HL-60 (cell line): ENCODE measurements at regions not wholly inside any gene's neighbourhood (a gene's known extent, or its start where the extent isn't known, plus 50 kb on each side); places are given as distances from the start of the nearest gene placed in this dataset.

ENCODE experiments used
- DNase-seq, 2 experiments: peaks; one replicate each; pipeline ENCODE4 v3.0.0-alpha.2; 2010 to 2020; ENCODE audit warnings: low read depth in 1 of 2, low spot score in 1 of 2
- H3K27ac ChIP-seq: fragments of 250-450 bp; sonication (Bioruptor Pico); replicated peaks from 2 replicates; pipeline ENCODE4 v1.5.1; 2020; ENCODE audit warnings: mild to moderate bottlenecking, moderate library complexity
- H3K27me3 ChIP-seq: fragments of 250-450 bp; sonication (Bioruptor Pico); 2 replicates; pipeline ENCODE4 v1.5.1; 2021; ENCODE audit warnings: mild to moderate bottlenecking, moderate library complexity; ENCODE audit not compliant: insufficient read depth, poor library complexity, severe bottlenecking
- H3K4me3 ChIP-seq: replicated peaks from 2 replicates; pipeline ENCODE4 v1.5.1; 2011; ENCODE audit warnings: mild to moderate bottlenecking, control low read depth, low read length; ENCODE audit not compliant: insufficient read depth
- GABPA ChIP-seq: IDR thresholded peaks from 2 replicates; pipeline ENCODE4 v1.6.1; 2012; ENCODE audit warnings: low read depth
- POLR2AphosphoS5 ChIP-seq: IDR thresholded peaks from 2 replicates; pipeline ENCODE4 v1.6.1; 2012; ENCODE audit warnings: low read depth
- SPI1 ChIP-seq: IDR thresholded peaks from 2 replicates; pipeline ENCODE4 v1.6.1; 2012; ENCODE audit warnings: low read depth, mild to moderate bottlenecking, borderline replicate concordance
- TF ChIP-seq, protein P1 (sequence below): IDR thresholded peaks from 2 replicates; pipeline ENCODE4 v1.6.1; 2012; ENCODE audit warnings: low read depth; ENCODE audit not compliant: insufficient replicate concordance
- TF ChIP-seq, protein P2 (sequence below): IDR thresholded peaks from one replicate; pipeline ENCODE4 v1.5.1; 2011; ENCODE audit warnings: low read length, control low read depth, inconsistent platforms; ENCODE audit not compliant: insufficient read depth

GRCh38 chr18:73884868-73885267 is 262.8 kb downstream of the FBXO15 start:
- Histone ChIP-seq H3K27ac (no peak overlapping the region), H3K4me3 (no peak overlapping the region), H3K27me3 (peaks cover 3% of the 10 kb centered on the region)
- DNase-seq: no peak
- TF ChIP-seq, protein P1, sequence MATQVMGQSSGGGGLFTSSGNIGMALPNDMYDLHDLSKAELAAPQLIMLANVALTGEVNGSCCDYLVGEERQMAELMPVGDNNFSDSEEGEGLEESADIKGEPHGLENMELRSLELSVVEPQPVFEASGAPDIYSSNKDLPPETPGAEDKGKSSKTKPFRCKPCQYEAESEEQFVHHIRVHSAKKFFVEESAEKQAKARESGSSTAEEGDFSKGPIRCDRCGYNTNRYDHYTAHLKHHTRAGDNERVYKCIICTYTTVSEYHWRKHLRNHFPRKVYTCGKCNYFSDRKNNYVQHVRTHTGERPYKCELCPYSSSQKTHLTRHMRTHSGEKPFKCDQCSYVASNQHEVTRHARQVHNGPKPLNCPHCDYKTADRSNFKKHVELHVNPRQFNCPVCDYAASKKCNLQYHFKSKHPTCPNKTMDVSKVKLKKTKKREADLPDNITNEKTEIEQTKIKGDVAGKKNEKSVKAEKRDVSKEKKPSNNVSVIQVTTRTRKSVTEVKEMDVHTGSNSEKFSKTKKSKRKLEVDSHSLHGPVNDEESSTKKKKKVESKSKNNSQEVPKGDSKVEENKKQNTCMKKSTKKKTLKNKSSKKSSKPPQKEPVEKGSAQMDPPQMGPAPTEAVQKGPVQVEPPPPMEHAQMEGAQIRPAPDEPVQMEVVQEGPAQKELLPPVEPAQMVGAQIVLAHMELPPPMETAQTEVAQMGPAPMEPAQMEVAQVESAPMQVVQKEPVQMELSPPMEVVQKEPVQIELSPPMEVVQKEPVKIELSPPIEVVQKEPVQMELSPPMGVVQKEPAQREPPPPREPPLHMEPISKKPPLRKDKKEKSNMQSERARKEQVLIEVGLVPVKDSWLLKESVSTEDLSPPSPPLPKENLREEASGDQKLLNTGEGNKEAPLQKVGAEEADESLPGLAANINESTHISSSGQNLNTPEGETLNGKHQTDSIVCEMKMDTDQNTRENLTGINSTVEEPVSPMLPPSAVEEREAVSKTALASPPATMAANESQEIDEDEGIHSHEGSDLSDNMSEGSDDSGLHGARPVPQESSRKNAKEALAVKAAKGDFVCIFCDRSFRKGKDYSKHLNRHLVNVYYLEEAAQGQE: no peak
- TF ChIP-seq GABPA (no peak), POLR2AphosphoS5 (no peak), SPI1 (no peak)
- TF ChIP-seq, protein P2, sequence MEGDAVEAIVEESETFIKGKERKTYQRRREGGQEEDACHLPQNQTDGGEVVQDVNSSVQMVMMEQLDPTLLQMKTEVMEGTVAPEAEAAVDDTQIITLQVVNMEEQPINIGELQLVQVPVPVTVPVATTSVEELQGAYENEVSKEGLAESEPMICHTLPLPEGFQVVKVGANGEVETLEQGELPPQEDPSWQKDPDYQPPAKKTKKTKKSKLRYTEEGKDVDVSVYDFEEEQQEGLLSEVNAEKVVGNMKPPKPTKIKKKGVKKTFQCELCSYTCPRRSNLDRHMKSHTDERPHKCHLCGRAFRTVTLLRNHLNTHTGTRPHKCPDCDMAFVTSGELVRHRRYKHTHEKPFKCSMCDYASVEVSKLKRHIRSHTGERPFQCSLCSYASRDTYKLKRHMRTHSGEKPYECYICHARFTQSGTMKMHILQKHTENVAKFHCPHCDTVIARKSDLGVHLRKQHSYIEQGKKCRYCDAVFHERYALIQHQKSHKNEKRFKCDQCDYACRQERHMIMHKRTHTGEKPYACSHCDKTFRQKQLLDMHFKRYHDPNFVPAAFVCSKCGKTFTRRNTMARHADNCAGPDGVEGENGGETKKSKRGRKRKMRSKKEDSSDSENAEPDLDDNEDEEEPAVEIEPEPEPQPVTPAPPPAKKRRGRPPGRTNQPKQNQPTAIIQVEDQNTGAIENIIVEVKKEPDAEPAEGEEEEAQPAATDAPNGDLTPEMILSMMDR: no peak

DNA sequence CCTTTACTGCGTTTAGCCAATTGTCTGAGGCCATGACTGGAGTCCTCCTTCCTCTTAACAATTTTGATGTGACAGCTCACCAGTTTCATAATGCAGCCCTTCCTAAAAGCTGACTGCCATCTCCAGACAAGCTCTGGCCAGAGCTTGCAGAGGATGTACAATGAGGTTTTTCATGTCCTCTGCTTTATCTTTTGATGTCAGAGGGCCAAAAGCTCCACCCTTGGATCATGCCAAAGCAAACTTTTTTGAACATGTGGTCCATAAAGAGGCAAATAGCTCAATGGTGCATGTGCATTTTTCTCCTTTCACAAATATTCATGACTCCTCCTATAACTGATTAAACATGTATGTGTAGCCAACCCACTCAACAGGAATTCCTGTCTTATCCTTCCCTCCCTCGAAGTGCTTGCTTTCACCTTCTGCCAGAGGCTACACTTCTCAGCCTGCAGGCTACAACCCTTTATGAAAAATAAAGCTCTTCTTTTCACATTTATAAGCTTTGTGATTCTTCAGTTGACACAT is 266.2 kb downstream of the FBXO15 start:
- no peak for DNase-seq
- TF ChIP-seq, protein P2: no peak
- no peak for TF ChIP-seq SPI1
- TF ChIP-seq, protein P1: no peak
- TF ChIP-seq POLR2AphosphoS5: no peak
- no peak for TF ChIP-seq GABPA
- no peak overlapping the region for H3K4me3 ChIP-seq
- H3K27ac ChIP-seq: no peak overlapping the region
- H3K27me3 ChIP-seq: peaks cover 3% of the 10 kb centered on the region

- Histone ChIP-seq H3K27me3 (peaks cover 3% of the 10 kb centered on the region), H3K4me3 (no peak overlapping the region), H3K27ac (no peak overlapping the region)
- no peak for DNase-seq
- TF ChIP-seq, protein P2: no peak
- TF ChIP-seq POLR2AphosphoS5: no peak
- TF ChIP-seq GABPA: no peak
- no peak for TF ChIP-seq SPI1
- TF ChIP-seq, protein P1: no peak
Observed at GRCh38 chr18:73880387-73880786, 267.2 kb downstream of the FBXO15 start.
